GM12872 (cell line): ENCODE measurements at regions not wholly inside any gene's neighbourhood (a gene's known extent, or its start where the extent isn't known, plus 50 kb on each side); places are given as distances from the start of the nearest gene placed in this dataset.

ENCODE experiments used
- CTCF ChIP-seq: IDR thresholded peaks from 3 replicates; pipeline ENCODE4 v1.5.1; 2011; ENCODE audit warnings: low read depth, mild to moderate bottlenecking, low read length, moderate library complexity; ENCODE audit not compliant: insufficient read depth

GRCh38 chr9:71587576-71588362 is 180.5 kb downstream of the CEMIP2 start:
- TF ChIP-seq CTCF: no peak

GRCh38 chr9:71583792-71584191 is 184.5 kb downstream of the CEMIP2 start:
- no peak for TF ChIP-seq CTCF

DNA sequence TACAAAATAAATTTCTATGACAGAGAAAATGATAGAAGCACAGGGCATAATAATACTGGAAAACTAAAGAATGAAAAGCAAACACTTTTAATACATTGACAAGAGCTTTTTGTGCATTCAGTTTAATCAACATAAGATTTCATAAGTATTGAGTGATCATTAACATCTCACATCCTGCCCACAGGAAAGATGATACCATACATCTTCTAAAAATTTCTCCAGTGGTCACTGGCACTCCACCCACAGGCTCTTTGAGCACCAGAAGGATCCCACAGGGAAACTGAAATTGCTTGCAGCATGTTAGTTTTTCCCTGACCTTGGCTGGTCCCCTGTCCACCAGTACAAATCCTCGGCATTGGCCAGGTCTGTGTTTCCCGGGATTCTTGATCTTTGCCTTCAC is 186.0 kb downstream of the CEMIP2 start:
- no peak for TF ChIP-seq CTCF

DNA sequence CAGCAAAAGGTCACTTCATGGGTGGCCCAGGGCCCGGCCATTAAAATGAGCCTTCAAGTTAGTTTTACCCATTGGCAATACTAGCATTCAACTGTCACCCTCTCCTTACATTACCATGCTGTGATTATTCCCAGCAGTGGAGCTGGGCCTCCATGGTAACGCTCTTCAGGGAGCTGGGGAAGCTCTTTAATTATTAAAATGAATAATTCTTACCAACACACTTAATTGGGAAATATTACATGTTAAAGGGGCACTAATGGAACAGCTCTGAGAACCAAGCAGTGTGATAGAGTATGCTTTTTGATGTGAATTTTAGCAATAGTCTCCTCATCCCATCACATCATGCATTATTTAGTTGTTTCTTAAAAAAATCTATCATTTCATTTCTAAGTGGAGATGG is 187.2 kb downstream of the CEMIP2 start:
- no peak for TF ChIP-seq CTCF

DNA sequence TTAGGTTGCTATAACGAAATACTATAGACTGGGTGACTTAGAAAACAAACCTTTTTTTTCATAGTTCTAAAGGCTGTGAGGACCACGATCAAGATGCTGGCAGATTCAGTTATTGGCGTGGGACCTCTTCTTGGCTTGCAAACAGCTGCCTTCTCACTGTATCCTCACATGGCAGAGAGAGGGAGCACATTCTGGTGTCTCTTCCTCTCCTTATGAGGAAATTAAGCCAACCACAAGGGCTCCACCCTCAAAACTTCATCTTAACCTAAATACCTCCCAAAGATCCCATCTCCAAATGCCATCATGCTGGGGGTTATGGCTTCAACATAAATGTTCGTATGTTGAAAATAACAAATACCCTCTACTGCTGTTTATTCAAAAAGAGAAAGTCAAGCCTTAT is 197.1 kb downstream of the CEMIP2 start:
- TF ChIP-seq CTCF: no peak

DNA sequence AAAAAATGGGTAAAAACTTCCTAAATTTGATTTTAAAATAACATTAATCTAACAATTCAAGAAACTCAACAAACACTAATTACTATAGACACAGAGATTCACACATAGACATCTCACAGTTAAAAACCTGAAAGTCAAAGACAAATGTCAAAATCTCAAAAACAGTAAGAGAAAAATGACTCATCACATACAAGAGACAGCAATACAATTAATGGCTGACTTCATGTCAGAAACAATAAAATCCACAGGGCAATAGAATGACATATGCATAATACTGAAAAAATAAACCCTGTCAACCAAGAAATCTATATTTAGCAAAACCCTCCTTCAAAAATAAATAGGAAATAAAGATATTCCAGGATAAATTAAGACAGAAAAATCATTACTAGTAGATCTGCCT is 200.4 kb downstream of the CEMIP2 start:
- TF ChIP-seq CTCF: no peak

DNA sequence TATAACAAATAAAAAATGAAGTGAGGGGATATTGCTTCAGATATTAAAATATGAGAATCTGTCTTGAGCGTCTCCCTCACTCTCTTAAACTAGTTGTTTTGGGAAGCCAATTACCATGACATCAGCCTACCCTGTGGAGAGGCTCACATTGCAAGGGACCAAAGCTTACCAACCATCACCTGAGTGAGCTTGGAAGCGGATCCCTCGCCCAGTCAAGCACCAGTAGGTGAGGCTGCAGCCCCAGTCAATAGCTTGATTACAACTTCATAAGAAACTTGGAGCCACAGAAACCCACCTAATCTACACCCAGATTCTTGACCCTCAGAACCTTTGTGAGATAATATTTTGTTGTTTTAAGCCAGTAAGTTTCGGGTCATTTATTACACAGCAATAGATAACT is 206.2 kb downstream of the CEMIP2 start:
- TF ChIP-seq CTCF: no peak
